GM18870 (cell line): ENCODE measurements at regions not wholly inside any gene's neighbourhood (a gene's known extent, or its start where the extent isn't known, plus 50 kb on each side); places are given as distances from the start of the nearest gene placed in this dataset.
"Not testable (repeated sequence)": the region's sequence is repeated elsewhere in the genome, so short reads cannot be mapped to it uniquely, and the experiment has no call there.

ENCODE experiments used
- ATAC-seq: cut with Tn5 transposase; IDR thresholded peaks from one replicate; pipeline ENCODE4 v1.9.1; 2021; ENCODE audit warnings: moderate library complexity; ENCODE audit not compliant: unreplicated experiment

DNA sequence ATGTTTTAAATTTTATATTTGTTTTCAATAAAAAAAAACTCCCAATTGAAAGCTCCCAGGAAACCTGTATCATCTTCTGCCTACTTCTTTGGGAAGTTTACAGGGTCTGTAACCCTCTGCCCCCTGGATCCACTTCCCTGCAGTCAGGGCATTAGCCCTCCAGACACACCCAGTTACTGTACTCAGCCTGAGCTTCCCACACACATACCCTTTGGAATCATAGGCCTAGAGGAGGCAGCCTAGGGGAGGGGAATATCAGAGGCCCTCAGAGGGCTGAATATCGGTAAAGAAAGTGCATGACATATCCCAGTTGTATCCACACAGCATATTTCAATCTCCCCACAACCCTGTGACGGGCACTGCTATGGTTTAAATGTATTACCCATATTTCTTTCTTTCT is 56.2 kb upstream of the TFPI start:
- not testable (repeated sequence) for ATAC-seq

DNA sequence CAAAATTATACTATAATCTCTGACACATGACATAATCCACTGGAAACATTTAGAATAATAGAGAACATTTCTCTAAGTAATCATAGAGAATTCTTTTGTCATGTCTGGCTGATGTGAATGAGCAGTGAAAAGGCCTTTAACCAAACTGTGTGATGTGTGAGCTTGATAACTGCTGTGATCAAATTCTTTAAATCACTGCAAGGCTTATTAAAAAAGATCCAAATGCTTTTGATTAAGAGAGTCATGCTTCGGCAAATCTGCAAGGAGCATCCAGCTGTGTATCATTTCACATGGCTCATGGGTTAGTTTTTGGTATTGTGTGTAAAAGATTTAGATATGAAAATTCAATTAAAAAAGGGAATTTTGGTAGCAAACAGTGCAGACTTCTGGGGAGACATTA is 58.6 kb upstream of the TFPI start:
- no peak for ATAC-seq

DNA sequence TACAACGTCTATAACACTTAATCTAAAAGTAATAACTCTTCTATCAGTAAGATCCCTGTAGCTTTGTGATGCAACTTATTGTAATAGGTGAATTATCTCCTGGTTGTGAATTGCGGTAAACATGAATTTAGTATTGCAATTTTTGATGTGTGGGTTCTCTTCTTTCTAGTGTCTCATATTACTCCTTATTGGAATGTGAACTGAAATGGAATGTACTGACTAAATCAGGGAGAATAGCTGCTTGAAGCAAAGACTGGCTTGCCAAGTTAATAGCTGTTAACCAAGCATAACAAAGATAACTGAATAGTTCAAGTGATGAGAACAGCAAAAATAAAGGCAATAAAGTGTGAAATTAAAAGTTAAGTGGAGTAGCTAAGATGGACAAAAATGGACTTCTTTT is 60.5 kb upstream of the TFPI start:
- no peak for ATAC-seq

DNA sequence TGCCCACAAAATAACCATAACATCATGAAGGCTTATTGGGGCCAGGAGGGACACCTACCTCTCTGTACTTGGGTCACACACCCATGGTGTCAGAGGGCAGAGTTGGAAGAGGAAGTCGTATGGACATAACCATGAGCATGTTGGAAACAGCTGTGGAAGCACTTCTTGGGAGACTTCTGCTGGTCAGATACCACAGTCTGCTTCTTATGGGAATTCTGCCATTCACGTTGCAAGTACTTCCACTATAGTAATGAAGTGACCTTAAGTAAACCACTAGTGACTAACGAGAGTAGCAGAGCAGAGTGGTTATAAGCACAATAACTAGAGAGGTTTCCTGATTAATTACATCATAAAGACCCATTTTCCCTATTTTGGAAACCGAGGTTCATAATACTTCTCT is 61.1 kb upstream of the TFPI start:
- no peak for ATAC-seq

DNA sequence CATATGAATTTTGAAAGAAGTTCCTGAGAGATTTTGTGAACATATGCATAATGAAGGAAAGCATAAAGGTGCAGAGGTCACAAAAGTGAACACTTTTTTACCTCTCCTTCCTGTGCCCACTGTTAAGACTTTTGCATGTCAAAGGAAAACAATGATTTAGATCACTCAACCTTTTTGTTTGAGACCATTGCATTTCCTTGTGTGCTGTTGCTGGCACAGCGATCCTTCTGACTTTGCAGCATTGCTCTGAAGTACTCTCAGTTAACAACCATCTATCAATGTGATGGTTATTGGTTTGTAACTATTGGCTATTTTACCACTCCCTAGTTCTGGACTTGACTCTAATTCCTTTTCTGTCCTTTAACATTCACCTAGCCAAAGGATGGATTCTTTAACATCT is 61.7 kb upstream of the TFPI start:
- no peak for ATAC-seq

- no peak for ATAC-seq
Measured at GRCh38 chr2:187617120-187617519, 62.9 kb upstream of the TFPI start.

- no peak for ATAC-seq
Measured at GRCh38 chr2:187617905-187618304, 63.7 kb upstream of the TFPI start.

DNA sequence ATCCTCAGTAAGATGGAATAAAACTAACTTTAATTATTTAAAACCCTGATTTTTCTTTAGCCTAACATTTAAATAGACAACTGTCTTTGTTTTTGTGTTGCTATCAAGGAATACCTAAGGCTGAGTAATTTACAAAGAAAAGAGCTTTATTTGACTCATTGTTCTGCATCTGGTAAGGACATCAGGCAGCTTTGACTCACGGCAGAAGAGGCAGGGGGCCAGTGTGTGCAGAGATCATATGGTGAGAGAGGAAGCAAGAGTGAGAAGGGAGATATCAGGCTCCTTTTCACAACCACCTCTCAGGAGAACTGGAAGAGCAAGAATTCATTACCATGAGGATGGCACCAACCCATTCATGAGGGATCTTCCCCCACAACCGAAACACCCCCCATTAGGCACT is 64.6 kb upstream of the TFPI start:
- ATAC-seq: no peak

GRCh38 chr2:187627153-187627552 is 72.9 kb upstream of the TFPI start:
- no peak for ATAC-seq

DNA sequence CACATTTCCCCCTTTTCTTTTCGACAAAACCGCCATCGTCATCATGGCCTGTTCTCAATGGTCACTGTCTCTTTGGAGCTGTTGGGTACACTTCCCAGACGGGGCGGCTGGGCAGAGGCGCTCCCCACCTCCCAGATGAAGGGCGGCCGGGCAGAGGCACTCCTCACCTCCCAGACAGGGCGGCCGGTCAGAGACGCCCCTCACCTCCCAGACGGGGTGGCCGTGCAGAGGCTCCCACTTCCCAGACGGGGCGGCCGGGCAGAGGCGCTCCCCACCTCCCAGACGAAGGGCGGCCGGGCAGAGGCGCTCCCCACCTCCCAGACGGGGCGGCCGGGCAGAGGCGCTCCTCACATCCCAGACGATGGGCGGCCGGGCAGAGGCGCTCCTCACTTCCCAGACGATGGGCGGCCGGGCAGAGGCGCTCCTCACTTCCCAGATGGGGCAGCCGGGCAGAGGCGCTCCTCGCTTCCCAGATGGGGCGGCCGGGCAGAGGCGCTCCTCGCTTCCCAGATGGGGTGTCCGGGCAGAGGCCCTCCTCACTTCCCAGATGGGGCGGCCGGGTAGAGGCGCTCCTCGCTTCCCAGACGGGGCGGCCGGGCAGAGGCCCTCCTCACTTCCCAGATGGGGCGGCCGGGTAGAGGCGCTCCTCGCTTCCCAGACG is 82.6 kb upstream of the TFPI start:
- ATAC-seq: not testable (repeated sequence)

DNA sequence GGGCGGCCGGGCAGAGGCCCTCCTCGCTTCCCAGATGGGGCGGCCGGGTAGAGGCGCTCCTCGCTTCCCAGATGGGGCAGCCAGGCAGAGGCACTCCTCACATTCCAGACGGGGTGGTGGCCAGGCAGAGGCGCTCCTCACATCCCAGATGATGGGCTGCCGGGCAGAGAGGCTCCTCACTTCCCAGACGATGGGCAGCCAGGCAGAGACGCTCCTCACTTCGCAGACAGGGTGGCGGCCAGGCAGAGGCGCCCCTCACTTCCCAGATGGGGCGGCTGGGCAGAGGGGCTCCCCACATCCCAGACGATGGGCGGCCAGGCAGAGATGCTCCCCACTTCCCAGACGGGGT is 83.1 kb upstream of the TFPI start:
- not testable (repeated sequence) for ATAC-seq

GRCh38 chr2:187637771-187638170 is 83.5 kb upstream of the TFPI start:
- ATAC-seq: not testable (repeated sequence)

DNA sequence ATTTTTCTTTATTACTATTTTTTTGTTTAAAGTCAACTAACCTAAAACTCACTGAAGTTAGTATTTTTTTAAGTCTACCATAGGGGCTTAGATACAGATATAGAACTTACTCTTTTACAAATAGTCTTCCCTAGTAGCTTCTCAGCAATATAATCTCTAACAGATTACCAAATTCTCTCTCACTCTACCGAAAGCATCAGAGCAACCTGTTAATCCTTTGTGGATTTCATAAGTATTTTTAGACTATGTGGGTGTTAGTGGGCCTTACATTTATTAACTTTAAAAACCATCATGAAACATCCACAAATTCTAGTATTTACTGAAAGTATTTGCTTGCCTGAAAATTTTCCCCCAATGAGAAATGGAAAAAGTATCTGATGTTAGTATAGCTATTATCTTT is 84.6 kb upstream of the TFPI start:
- peak; percentile 73 for ATAC-seq

DNA sequence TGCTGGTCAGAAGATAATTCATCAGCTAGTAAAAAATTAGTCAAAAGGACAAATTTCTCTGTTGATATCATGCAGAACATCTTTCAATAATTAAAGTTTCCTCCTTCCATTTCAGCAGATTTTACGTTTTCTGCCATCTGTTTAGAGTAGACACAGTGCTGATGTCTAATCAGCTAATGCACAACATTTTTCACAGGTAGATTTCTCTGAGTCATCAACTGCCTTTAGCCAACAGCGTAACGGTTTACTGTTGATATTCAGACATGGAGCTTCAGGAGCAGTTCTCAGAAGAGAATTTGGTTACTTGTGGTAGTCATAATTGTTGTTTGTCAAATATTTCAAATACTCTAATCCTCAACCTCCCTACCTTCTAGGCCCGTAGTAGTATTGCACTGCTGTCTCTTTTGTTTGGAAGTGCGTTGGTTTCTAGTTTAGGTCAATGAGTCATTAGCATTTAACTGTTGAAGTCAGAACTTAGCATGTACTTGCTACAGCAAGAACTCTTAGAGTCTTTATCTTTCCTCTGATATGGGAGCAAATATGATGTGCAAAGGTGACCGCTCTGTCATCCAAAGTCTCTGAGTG is 86.8 kb upstream of the TFPI start:
- no peak for ATAC-seq

- ATAC-seq: no peak
Measured at GRCh38 chr2:187642498-187642897, 88.3 kb upstream of the TFPI start.

DNA sequence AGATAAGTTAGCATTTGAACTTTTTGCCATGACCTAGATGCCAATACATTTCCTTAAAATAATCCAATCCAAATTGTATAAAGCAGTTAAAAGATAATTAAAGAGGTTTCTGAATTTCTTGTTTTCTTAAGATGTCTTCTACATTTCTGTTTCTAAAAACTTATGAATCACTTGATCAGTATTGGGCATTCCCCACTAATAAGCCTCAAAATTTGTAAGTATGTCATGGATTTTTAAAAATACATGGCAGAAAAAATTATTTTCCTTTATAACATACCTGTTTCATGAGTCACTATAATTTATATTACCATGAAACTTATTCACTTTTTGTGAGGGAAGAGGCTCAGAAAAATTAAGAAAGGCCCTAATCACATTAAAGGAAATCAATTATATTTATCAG is 90.3 kb upstream of the TFPI start:
- no peak for ATAC-seq

DNA sequence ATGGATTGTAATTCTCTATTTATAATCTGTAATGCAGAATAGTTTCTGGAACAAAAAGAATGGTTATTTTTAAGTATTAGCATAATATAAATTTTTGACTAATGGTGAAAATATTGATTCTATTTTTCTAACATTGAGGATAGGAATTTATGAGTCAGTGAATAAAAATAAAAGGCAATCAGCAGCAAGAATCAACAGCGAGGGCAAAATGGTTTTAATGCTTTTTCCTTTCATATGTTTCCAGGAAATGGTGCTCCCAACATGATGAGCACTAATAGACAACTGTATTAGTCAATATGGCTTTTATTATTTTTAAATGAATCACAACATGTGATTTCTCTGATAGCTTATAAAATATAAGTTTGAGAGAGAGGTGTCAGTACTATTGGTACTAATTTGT is 90.7 kb upstream of the TFPI start:
- ATAC-seq: no peak

- ATAC-seq: no peak
Measured at GRCh38 chr2:187646556-187646955, 92.3 kb upstream of the TFPI start.

DNA sequence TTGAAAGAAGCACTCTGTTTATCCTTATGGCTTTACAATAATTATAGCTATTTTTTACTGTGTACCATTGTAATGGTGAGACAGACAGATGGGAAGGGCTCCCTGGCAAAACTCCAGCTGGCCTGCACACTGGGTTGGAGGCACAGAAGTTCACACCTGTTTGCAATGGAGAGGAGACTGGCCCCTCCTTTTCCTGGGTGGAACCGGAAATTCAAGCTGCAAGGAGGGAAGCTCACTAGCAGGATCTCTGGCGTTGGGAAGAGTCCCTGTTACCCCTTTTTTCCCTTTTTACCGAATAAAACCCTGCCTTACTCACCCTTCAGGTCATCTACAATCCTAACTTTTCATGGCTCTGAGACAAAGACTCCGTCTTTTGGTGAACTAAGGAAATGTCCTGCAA is 100.3 kb upstream of the TFPI start:
- no peak for ATAC-seq

DNA sequence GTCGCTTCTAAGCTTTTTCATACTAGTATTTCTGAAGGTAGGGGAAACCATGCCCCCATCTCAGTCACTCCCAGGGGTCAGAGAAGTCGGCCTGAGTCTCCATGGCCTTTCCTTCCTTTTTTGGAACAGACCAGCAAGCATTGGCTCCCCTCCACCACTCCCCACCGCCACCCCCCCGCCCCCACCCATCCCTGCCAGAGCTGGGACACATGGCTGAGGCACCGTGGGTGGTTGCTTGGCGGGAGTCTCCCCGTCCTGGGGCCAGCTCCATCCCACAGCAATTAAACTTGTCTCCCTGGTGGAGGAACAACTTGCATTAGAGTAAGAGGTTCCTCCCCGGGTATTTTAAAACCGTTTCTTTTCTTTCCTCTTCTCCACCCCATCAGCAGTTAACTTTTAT is 100.8 kb upstream of the TFPI start:
- ATAC-seq: no peak

DNA sequence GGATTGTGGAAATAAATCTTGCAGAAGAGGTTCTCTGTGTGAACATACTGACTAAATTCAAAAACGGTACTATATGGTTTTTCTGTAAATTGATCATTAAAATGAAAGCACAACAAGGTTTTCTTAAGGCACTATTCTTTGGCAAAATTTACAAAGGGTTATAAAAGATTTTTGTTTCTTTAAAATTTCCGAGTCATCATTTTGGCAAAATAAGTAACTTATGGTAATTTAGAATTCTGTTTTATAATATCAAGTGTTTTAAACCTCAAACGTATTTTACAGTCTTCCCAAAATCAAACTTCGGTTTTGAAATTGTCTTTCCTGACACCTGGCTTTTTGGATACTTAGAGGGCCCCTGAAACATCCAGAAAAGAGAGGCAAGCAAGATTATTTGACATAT is 101.9 kb upstream of the TFPI start:
- ATAC-seq: no peak

DNA sequence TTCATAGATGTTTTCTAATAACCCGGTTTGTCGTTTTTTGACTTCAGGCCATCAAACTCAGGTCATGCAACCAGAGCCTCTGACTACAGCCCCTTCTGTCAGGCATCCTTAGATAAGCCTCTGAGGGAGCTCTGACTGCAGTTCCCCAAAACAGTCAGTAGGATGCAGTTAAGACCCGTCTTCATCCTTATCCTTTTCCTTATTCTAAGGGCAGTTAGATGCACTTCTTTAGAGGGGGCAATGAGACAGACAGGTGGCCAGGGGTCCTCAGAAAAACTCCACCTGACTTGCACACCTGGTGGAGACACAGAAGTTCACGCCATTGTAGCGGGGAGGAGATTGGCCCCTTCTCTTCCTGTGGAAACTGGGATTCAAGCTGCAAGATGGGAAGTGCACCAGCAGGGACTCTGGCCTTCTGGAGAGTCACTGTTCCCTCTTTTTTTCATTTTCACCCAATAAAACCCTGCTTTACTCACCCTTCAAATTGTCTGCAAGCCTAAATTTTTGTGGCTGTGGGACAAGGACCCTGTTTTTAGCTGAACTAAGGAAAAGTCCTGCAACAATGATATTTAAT is 104.8 kb upstream of the TFPI start:
- no peak for ATAC-seq

GRCh38 chr2:187676050-187676449 is 121.8 kb upstream of the TFPI start:
- ATAC-seq: not testable (repeated sequence)
